ENCODE measurements at regions not wholly inside any gene's neighbourhood (a gene's known extent, or its start where the extent isn't known, plus 50 kb on each side); places are given as distances from the start of the nearest gene placed in this dataset.
"Not testable (repeated sequence)": the region's sequence is repeated elsewhere in the genome, so short reads cannot be mapped to it uniquely, and the experiment has no call there.

GRCh38 chr1:164423136-164423535 lies 135.8 kb upstream of the PBX1 start:
- TF ChIP-seq Cebpa-rat (IDR thresholded peaks at IDR 0.05): no peak
- Histone ChIP-seq H3K4me2 (no peak overlapping the region), H3K9ac (no peak overlapping the region), H3K4me1 (no peaks in the 10 kb centered on the region), H4K20me1 (no peaks in the 10 kb centered on the region), H3K9me3 (replicated peaks in 1 of 11) (no peaks in the 10 kb centered on the region), H3K36me3 (no peaks in the 10 kb centered on the region), H3K27me3 (no peaks in the 10 kb centered on the region), H3K27ac (no peak overlapping the region), H3K4me3 (no peak overlapping the region)

- no peaks in the 10 kb centered on the region for H3K9me3 ChIP-seq (replicated peaks in 1 of 11)
These were observed 125.7 kb upstream of the PBX1 start for GRCh38 chr1:164433141-164433817.

GRCh38 chr1:164433818-164434170 lies 125.2 kb upstream of the PBX1 start:
- H3K27ac ChIP-seq: no peak overlapping the region
- no peaks in the 10 kb centered on the region for H3K4me1 ChIP-seq
- no peak overlapping the region for H3K9ac ChIP-seq
- H3K4me2 ChIP-seq: no peak overlapping the region
- H3K27me3 ChIP-seq: no peaks in the 10 kb centered on the region
- H3K9me3 ChIP-seq (replicated peaks in 1 of 11): no peaks in the 10 kb centered on the region
- H4K20me1 ChIP-seq: no peaks in the 10 kb centered on the region
- H3K4me3 ChIP-seq: no peak overlapping the region
- TF ChIP-seq Cebpa-rat (IDR thresholded peaks at IDR 0.05): no peak
- H3K36me3 ChIP-seq: no peaks in the 10 kb centered on the region

More at GRCh38 chr1:164433141-164433817, 125.7 kb upstream of the PBX1 start:
- H3K9ac ChIP-seq: no peak overlapping the region
- TF ChIP-seq Cebpa-rat (IDR thresholded peaks at IDR 0.05): no peak
- no peaks in the 10 kb centered on the region for H3K27me3 ChIP-seq
- no peak overlapping the region for H3K27ac ChIP-seq
- H3K4me3 ChIP-seq: no peak overlapping the region
- H4K20me1 ChIP-seq: no peaks in the 10 kb centered on the region
- no peaks in the 10 kb centered on the region for H3K4me1 ChIP-seq
- H3K36me3 ChIP-seq: no peaks in the 10 kb centered on the region
- no peak overlapping the region for H3K4me2 ChIP-seq

- Histone ChIP-seq H3K4me1 (peaks cover 0 to 4% (median 0%) of the 10 kb centered on the region in 10 experiments; a peak in 2 of 20 replicates), H3K27ac (no peak overlapping the region), H3K4me2 (peak overlapping the region in 1 of 11 experiments; percentile 26; a peak in 1 of 22 replicates), H3K4me3 (no peak overlapping the region), H3K27me3 (no peaks in the 10 kb centered on the region), H3K36me3 (no peaks in the 10 kb centered on the region), H3K9ac (no peak overlapping the region), H3K9me3 (replicated peaks in 1 of 11) (no peaks in the 10 kb centered on the region), H4K20me1 (no peaks in the 10 kb centered on the region)
- no peak for TF ChIP-seq Cebpa-rat (IDR thresholded peaks at IDR 0.05)
These were observed 118.8 kb upstream of the PBX1 start for GRCh38 chr1:164440232-164440631.

- H3K27me3 ChIP-seq: no peaks in the 10 kb centered on the region
- H3K27ac ChIP-seq: no peak overlapping the region
- no peaks in the 10 kb centered on the region for H4K20me1 ChIP-seq
- no peaks in the 10 kb centered on the region for H3K9me3 ChIP-seq (replicated peaks in 1 of 11)
- H3K36me3 ChIP-seq: no peaks in the 10 kb centered on the region
- peaks cover 0 to 4% (median 0%) of the 10 kb centered on the region in 10 experiments; a peak in 2 of 20 replicates for H3K4me1 ChIP-seq
- no peak overlapping the region for H3K4me2 ChIP-seq
- TF ChIP-seq Cebpa-rat (IDR thresholded peaks at IDR 0.05): no peak
- no peak overlapping the region for H3K4me3 ChIP-seq
- no peak overlapping the region for H3K9ac ChIP-seq
These were observed 115.8 kb upstream of the PBX1 start for GRCh38 chr1:164443166-164443565.

GRCh38 chr1:164443836-164444235 lies 115.1 kb upstream of the PBX1 start:
- H4K20me1 ChIP-seq: no peaks in the 10 kb centered on the region

GRCh38 chr1:164446020-164446419 lies 113.0 kb upstream of the PBX1 start:
- H3K4me1 ChIP-seq: no peaks in the 10 kb centered on the region
- no peaks in the 10 kb centered on the region for H3K36me3 ChIP-seq
- no peak overlapping the region for H3K4me3 ChIP-seq
- no peak overlapping the region for H3K9ac ChIP-seq
- no peaks in the 10 kb centered on the region for H4K20me1 ChIP-seq
- no peaks in the 10 kb centered on the region for H3K27me3 ChIP-seq
- H3K9me3 ChIP-seq (replicated peaks in 1 of 11): no peaks in the 10 kb centered on the region
- TF ChIP-seq Cebpa-rat (IDR thresholded peaks at IDR 0.05): no peak
- H3K27ac ChIP-seq: no peak overlapping the region
- no peak overlapping the region for H3K4me2 ChIP-seq

More at GRCh38 chr1:164443836-164444235, 115.1 kb upstream of the PBX1 start:
- no peak for TF ChIP-seq Cebpa-rat (IDR thresholded peaks at IDR 0.05)
- no peak overlapping the region for H3K4me2 ChIP-seq
- H3K9ac ChIP-seq: no peak overlapping the region
- H3K27ac ChIP-seq: no peak overlapping the region
- no peaks in the 10 kb centered on the region for H3K27me3 ChIP-seq
- no peaks in the 10 kb centered on the region for H3K36me3 ChIP-seq
- no peak overlapping the region for H3K4me3 ChIP-seq
- H3K4me1 ChIP-seq: peaks cover 0 to 4% (median 0%) of the 10 kb centered on the region in 10 experiments; a peak in 2 of 20 replicates
- no peaks in the 10 kb centered on the region for H3K9me3 ChIP-seq (replicated peaks in 1 of 11)

GRCh38 chr1:164452549-164452948 lies 106.4 kb upstream of the PBX1 start:
- no peak overlapping the region for H3K4me2 ChIP-seq
- H3K27me3 ChIP-seq: no peaks in the 10 kb centered on the region
- H3K9me3 ChIP-seq (replicated peaks in 1 of 11): peaks cover 0 to 7% (median 0%) of the 10 kb centered on the region in 11 experiments; a peak in 4 of 22 replicates
- TF ChIP-seq Cebpa-rat (IDR thresholded peaks at IDR 0.05): no peak
- H3K4me1 ChIP-seq: no peaks in the 10 kb centered on the region
- H3K4me3 ChIP-seq: no peak overlapping the region
- H3K36me3 ChIP-seq: no peaks in the 10 kb centered on the region
- no peak overlapping the region for H3K27ac ChIP-seq
- no peak overlapping the region for H3K9ac ChIP-seq
- H4K20me1 ChIP-seq: no peaks in the 10 kb centered on the region

- H3K9ac ChIP-seq: no peak overlapping the region
These were observed 102.7 kb upstream of the PBX1 start for GRCh38 chr1:164456272-164456671.

GRCh38 chr1:164459176-164459575 lies 99.8 kb upstream of the PBX1 start:
- not testable (repeated sequence) for H3K27me3 ChIP-seq; H4K20me1 ChIP-seq; H3K36me3 ChIP-seq; H3K9me3 ChIP-seq (replicated peaks in 1 of 11); H3K4me2 ChIP-seq; H3K9ac ChIP-seq; H3K4me1 ChIP-seq; H3K4me3 ChIP-seq; H3K27ac ChIP-seq

More at GRCh38 chr1:164456272-164456671, 102.7 kb upstream of the PBX1 start:
- Histone ChIP-seq H3K9me3 (replicated peaks in 1 of 11) (peaks cover 0 to 7% (median 0%) of the 10 kb centered on the region in 11 experiments; a peak in 5 of 22 replicates), H3K27me3 (no peaks in the 10 kb centered on the region), H3K4me1 (no peaks in the 10 kb centered on the region), H3K36me3 (no peaks in the 10 kb centered on the region), H4K20me1 (no peaks in the 10 kb centered on the region), H3K4me2 (no peak overlapping the region), H3K27ac (no peak overlapping the region), H3K4me3 (no peak overlapping the region)
- no peak for TF ChIP-seq Cebpa-rat (IDR thresholded peaks at IDR 0.05)
